Caco-2 (cell line): ENCODE measurements at regions not wholly inside any gene's neighbourhood (a gene's known extent, or its start where the extent isn't known, plus 50 kb on each side); places are given as distances from the start of the nearest gene placed in this dataset.

ENCODE experiments used
- BruUV-seq: library from RNA; stranded (reverse); fragments of 400-500 nt; replicated peaks from 2 replicates; lab custom pipeline; 2021; lab: Mats Ljungman, UMichigan
- CTCF ChIA-PET: fragments of 300-600 bp; sonication (Branson Sonifier 250); formaldehyde crosslinking; loops from one replicate; lab custom pipeline; 2022; ENCODE audit warnings: antibody characterized with exemption; lab: Charles Lee
- POLR2A ChIA-PET: fragments of 300-600 bp; sonication (Branson Sonifier 250); formaldehyde crosslinking; loops from one replicate; lab custom pipeline; 2022; ENCODE audit warnings: antibody characterized with exemption; lab: Charles Lee
- DNase-seq, 2 experiments: peaks; one replicate each; pipeline versions ENCODE4 v3.0.0 to v3.0.0-alpha.2; 2020 to 2022
- H3K27me3 ChIP-seq: replicated peaks from 2 replicates; pipeline ENCODE4 v1.6.0; 2011; ENCODE audit warnings: low read length; ENCODE audit not compliant: control insufficient read depth, insufficient read depth
- H3K36me3 ChIP-seq: 2 replicates; pipeline ENCODE4 v1.5.1; 2011; ENCODE audit warnings: low read length; ENCODE audit not compliant: control insufficient read depth, insufficient read depth
- H3K4me1 ChIP-seq: fragments of 250-450 bp; sonication (Bioruptor Pico); 2 replicates; pipeline ENCODE4 v1.5.1; 2020; ENCODE audit warnings: mild to moderate bottlenecking
- H3K4me3 ChIP-seq: 2 replicates; pipeline ENCODE4 v1.5.1; 2011; ENCODE audit warnings: low read depth, mild to moderate bottlenecking, control low read depth, low read length
- H3K9me3 ChIP-seq: fragments of 250-450 bp; sonication (Bioruptor Pico); 2 replicates; pipeline ENCODE4 v1.5.1; 2020; ENCODE audit warnings: mild to moderate bottlenecking, moderate library complexity
- H3K27ac Mint-ChIP-seq: one replicate; pipeline ENCODE4 v1.8.0; 2022; ENCODE audit warnings: mixed read lengths; ENCODE audit not compliant: unreplicated experiment
- H3K27me3 Mint-ChIP-seq: one replicate; pipeline ENCODE4 v1.8.0; 2022; ENCODE audit warnings: mixed read lengths; ENCODE audit not compliant: insufficient read depth, unreplicated experiment
- H3K36me3 Mint-ChIP-seq: one replicate; pipeline ENCODE4 v1.8.0; 2022; ENCODE audit warnings: mild to moderate bottlenecking, mixed read lengths; ENCODE audit not compliant: insufficient read depth, unreplicated experiment
- H3K4me1 Mint-ChIP-seq: one replicate; pipeline ENCODE4 v1.8.0; 2022; ENCODE audit warnings: low read depth, mixed read lengths; ENCODE audit not compliant: unreplicated experiment
- H3K4me3 Mint-ChIP-seq: one replicate; pipeline ENCODE4 v1.8.0; 2022; ENCODE audit warnings: mild to moderate bottlenecking, moderate library complexity, mixed read lengths; ENCODE audit not compliant: unreplicated experiment
- H3K9me3 Mint-ChIP-seq: one replicate; pipeline ENCODE4 v1.8.0; 2022; ENCODE audit warnings: mixed read lengths; ENCODE audit not compliant: unreplicated experiment
- CTCF ChIP-seq, 2 experiments: fragments of 200-600 bp in 1 of 2; IDR thresholded peaks; 1 replicate in 1 of 2; 2 replicates in 1 of 2; pipeline versions ENCODE4 v1.5.1 to v1.8.0; 2011 to 2022; ENCODE audit warnings: antibody characterized with exemption in 1 of 2, control low read depth in 1 of 2, inconsistent platforms in 1 of 2, low read depth in 1 of 2, low read length in 1 of 2, mild to moderate bottlenecking in 1 of 2, moderate library complexity in 1 of 2; ENCODE audit not compliant: insufficient read depth in 1 of 2, severe bottlenecking in 1 of 2, unreplicated experiment in 1 of 2
- intact Hi-C: fragments of 100-400 bp; cut with micrococcal nuclease; formaldehyde crosslinking; loops from one replicate; pipeline ENCODE4 v1.10.0; 2022; ENCODE audit not compliant: unreplicated experiment

DNA sequence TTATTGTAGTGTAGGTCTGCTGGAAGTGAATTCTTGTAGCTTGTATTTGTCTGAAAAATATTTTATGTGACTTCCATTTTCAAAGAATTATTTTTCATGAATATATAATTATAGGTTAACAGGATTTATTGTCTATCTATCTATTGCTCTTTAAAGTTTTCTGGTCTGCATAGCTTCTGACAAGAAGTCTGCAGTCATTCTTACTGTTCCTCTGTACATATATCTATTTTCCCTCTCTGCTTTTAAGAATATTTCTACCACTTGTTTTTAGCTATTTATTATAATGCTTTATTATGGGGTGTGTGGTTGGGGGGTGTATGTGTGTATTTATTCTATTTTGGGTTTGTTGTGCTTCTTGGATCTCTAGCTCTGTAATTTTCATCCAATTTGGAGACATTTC, 77.4 kb downstream of the ETS2 start:
- POLR2A ChIA-PET, result no interaction called here
- TF ChIP-seq CTCF (IDR thresholded peaks at IDR 0.05; ENCODE audit: insufficient read depth in 1 of 2, low read depth in 1 of 2, low read length in 1 of 2, severe bottlenecking in 1 of 2, unreplicated experiment in 1 of 2), result no peak
- no peaks in the 10 kb centered on the region for H3K36me3 Mint-ChIP-seq
- peaks cover 31% of the 10 kb centered on the region for H3K9me3 Mint-ChIP-seq
- no peak for DNase-seq
- no peaks in the 10 kb centered on the region for H3K36me3 ChIP-seq
- H3K27ac Mint-ChIP-seq, result no peak overlapping the region
- H3K4me3 Mint-ChIP-seq, result no peak overlapping the region
- no TSS peak for BruUV-seq
- peaks cover 28% of the 10 kb centered on the region for H3K9me3 ChIP-seq
- CTCF ChIA-PET, result no interaction called here
- intact Hi-C loops, result no loop called here
- H3K4me1 ChIP-seq, result no peaks in the 10 kb centered on the region
- no peaks in the 10 kb centered on the region for H3K4me1 Mint-ChIP-seq
- H3K27me3 ChIP-seq, result no peaks in the 10 kb centered on the region
- H3K4me3 ChIP-seq, result no peak overlapping the region
- no peaks in the 10 kb centered on the region for H3K27me3 Mint-ChIP-seq

DNA sequence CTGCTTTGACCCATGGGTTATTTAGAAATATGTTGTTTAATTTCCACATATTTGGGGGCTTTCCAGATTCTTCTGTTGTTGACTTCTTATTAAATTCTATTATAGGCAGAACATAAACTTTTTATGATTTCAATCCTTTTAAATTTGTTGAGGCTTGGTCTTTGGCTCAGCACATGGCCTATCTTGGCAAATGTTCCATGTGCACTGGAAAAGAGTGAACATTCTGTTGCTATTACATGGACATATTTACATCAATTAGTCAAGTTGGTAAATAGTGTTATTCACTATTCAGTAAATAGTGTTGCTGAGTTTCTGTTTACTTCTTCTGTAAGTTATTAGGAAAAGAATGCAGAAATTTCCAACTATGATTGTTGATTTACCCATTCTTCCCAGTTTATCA, 75.4 kb downstream of the ETS2 start:
- BruUV-seq, result no TSS peak

GRCh38 chr21:38880577-38880966, 74.8 kb downstream of the ETS2 start:
- H3K9me3 Mint-ChIP-seq, result peaks cover 15% of the 10 kb centered on the region
- intact Hi-C loops, result no loop called here
- no TSS peak for BruUV-seq

More for the DNA sequence above, 75.4 kb downstream of the ETS2 start:
- no peaks in the 10 kb centered on the region for H3K36me3 Mint-ChIP-seq
- H3K9me3 Mint-ChIP-seq, result peaks cover 20% of the 10 kb centered on the region
- intact Hi-C loops, result no loop called here
- no peak for TF ChIP-seq CTCF (IDR thresholded peaks at IDR 0.05; ENCODE audit: insufficient read depth in 1 of 2, low read depth in 1 of 2, low read length in 1 of 2, severe bottlenecking in 1 of 2, unreplicated experiment in 1 of 2)
- Histone ChIP-seq H3K36me3 (no peaks in the 10 kb centered on the region), H3K27me3 (no peaks in the 10 kb centered on the region), H3K4me3 (no peak overlapping the region), H3K9me3 (peaks cover 10% of the 10 kb centered on the region), H3K4me1 (no peaks in the 10 kb centered on the region)
- POLR2A ChIA-PET, result no interaction called here
- no peak overlapping the region for H3K4me3 Mint-ChIP-seq
- H3K27ac Mint-ChIP-seq, result no peak overlapping the region
- DNase-seq, result no peak
- H3K4me1 Mint-ChIP-seq, result no peaks in the 10 kb centered on the region
- no peaks in the 10 kb centered on the region for H3K27me3 Mint-ChIP-seq
- CTCF ChIA-PET, result no interaction called here

More at GRCh38 chr21:38880577-38880966, 74.8 kb downstream of the ETS2 start:
- H3K27me3 Mint-ChIP-seq, result no peaks in the 10 kb centered on the region
- Histone ChIP-seq H3K4me1 (no peaks in the 10 kb centered on the region), H3K27me3 (no peaks in the 10 kb centered on the region), H3K9me3 (peaks cover 10% of the 10 kb centered on the region), H3K4me3 (no peak overlapping the region), H3K36me3 (no peaks in the 10 kb centered on the region)
- H3K27ac Mint-ChIP-seq, result no peak overlapping the region
- no peak for TF ChIP-seq CTCF (IDR thresholded peaks at IDR 0.05; ENCODE audit: insufficient read depth in 1 of 2, low read depth in 1 of 2, low read length in 1 of 2, severe bottlenecking in 1 of 2, unreplicated experiment in 1 of 2)
- no peaks in the 10 kb centered on the region for H3K4me1 Mint-ChIP-seq
- DNase-seq, result no peak
- H3K36me3 Mint-ChIP-seq, result no peaks in the 10 kb centered on the region
- CTCF ChIA-PET, result no interaction called here
- POLR2A ChIA-PET, result no interaction called here
- no peak overlapping the region for H3K4me3 Mint-ChIP-seq
